ENCODE measurements at regions not wholly inside any gene's neighbourhood (a gene's known extent, or its start where the extent isn't known, plus 50 kb on each side); places are given as distances from the start of the nearest gene placed in this dataset.

DNA sequence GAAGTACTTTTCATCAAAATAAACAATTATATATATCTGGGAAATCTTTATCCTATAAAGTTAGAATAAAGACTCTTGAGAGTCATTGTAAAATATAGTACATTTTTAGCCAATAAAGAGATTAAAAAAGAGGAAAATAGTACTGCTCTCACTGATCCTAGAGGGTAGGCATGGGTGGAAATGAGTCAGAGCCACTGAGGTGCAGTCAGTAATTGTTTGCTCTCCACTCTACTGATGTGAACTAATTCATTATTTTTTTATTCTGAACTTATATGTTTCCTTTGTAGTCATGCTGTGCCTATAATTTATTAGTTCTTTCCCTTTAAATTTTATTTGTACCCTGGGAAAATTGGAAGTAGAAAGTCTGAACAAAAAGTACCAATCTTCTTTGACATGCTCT, 1359.4 kb upstream of the GJE1 start:
- DNase-seq = no peak
- H3K9me2 ChIP-seq (ENCODE audit: insufficient read depth) = no peaks in the 10 kb centered on the region
- H3K36me3 ChIP-seq (ENCODE audit: low read depth) = no peaks in the 10 kb centered on the region
- H3K4me1 ChIP-seq (replicated peaks; ENCODE audit: insufficient read depth) = peaks cover 7% of the 10 kb centered on the region; the same call in 1 of the 2 replicates
- no peaks in the 10 kb centered on the region for H3K79me2 ChIP-seq (ENCODE audit: low read depth)
- H3F3A ChIP-seq (ENCODE audit: insufficient read depth, low read depth) = no peaks in the 10 kb centered on the region
- H3K4me3 ChIP-seq = no peak overlapping the region
- BruUV-seq (replicated peaks) = no TSS peak
- H3K27me3 ChIP-seq (ENCODE audit: insufficient read depth, low read depth) = no peaks in the 10 kb centered on the region
- H2AFZ ChIP-seq = no peak overlapping the region
- no peak overlapping the region for H3K4me2 ChIP-seq
- no peaks in the 10 kb centered on the region for H4K20me1 ChIP-seq (ENCODE audit: insufficient read depth)
- intact Hi-C loops (cut with micrococcal nuclease; ENCODE audit: unreplicated experiment) = no loop called here
- H3K27ac ChIP-seq = no peak overlapping the region
- POLR2A ChIA-PET (ENCODE audit: unreplicated experiment) = no interaction called here
- no peak for TF ChIP-seq EZH2 (IDR thresholded peaks at IDR 0.05; ENCODE audit: low read depth)
- TF ChIP-seq, protein P1, sequence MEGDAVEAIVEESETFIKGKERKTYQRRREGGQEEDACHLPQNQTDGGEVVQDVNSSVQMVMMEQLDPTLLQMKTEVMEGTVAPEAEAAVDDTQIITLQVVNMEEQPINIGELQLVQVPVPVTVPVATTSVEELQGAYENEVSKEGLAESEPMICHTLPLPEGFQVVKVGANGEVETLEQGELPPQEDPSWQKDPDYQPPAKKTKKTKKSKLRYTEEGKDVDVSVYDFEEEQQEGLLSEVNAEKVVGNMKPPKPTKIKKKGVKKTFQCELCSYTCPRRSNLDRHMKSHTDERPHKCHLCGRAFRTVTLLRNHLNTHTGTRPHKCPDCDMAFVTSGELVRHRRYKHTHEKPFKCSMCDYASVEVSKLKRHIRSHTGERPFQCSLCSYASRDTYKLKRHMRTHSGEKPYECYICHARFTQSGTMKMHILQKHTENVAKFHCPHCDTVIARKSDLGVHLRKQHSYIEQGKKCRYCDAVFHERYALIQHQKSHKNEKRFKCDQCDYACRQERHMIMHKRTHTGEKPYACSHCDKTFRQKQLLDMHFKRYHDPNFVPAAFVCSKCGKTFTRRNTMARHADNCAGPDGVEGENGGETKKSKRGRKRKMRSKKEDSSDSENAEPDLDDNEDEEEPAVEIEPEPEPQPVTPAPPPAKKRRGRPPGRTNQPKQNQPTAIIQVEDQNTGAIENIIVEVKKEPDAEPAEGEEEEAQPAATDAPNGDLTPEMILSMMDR (conservative IDR thresholded peaks at IDR 0.05) = no peak
- CTCF ChIA-PET = no interaction called here
- H3K9me3 ChIP-seq (ENCODE audit: insufficient read depth, low read depth) = no peaks in the 10 kb centered on the region

DNA sequence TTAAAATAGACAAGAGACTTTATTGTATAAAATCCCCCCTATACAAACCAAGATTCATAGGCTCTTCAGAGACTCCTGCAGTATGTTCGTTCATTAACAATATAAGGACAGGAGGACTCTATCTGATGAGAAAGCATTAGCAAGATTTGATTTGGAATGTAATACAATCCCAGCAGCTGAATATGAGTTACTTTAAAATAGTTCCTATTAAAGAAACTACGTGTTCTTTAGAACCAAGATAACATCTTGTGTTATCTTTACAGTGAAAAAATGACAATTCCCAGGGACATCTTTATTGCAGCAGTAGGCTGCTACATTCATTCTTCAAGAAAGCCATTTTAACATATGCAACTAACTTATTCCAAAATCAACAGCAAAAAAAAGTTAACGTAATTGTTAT, 1360.1 kb upstream of the GJE1 start:
- Histone ChIP-seq H3K36me3 (ENCODE audit: low read depth) (no peaks in the 10 kb centered on the region), H3K4me3 (no peak overlapping the region), H3F3A (ENCODE audit: insufficient read depth, low read depth) (no peaks in the 10 kb centered on the region), H3K9me3 (ENCODE audit: insufficient read depth, low read depth) (no peaks in the 10 kb centered on the region), H3K4me1 (replicated peaks; ENCODE audit: insufficient read depth) (peaks cover 7% of the 10 kb centered on the region; the same call in 1 of the 2 replicates), H4K20me1 (ENCODE audit: insufficient read depth) (no peaks in the 10 kb centered on the region), H2AFZ (no peak overlapping the region), H3K79me2 (ENCODE audit: low read depth) (no peaks in the 10 kb centered on the region), H3K4me2 (no peak overlapping the region), H3K9me2 (ENCODE audit: insufficient read depth) (no peaks in the 10 kb centered on the region), H3K27ac (no peak overlapping the region), H3K27me3 (ENCODE audit: insufficient read depth, low read depth) (no peaks in the 10 kb centered on the region)
- CTCF ChIA-PET = no interaction called here
- POLR2A ChIA-PET (ENCODE audit: unreplicated experiment) = no interaction called here
- TF ChIP-seq EZH2 (IDR thresholded peaks at IDR 0.05; ENCODE audit: low read depth) = no peak
- TF ChIP-seq, protein P1 (conservative IDR thresholded peaks at IDR 0.05) = no peak
- no TSS peak for BruUV-seq (replicated peaks)
- intact Hi-C loops (cut with micrococcal nuclease; ENCODE audit: unreplicated experiment) = no loop called here
- DNase-seq = no peak

DNA sequence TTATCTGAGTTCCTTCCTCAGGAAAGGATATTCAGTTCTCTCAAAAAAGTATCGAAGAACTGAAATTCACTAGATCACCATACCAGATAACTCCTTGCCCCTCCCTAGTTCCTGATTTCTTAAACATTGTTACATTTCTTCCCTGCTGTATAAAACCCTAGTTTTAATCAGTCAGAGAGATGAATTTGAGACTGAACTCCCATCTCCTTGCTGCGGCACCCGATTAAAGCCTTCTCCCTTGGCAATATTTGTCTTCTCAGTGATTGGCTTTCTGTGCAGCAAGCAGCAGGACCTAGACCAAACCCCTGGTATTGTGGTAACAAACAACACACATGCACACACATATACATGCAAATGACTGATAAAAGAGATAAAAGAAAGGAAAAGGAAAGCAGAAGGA, 1364.6 kb upstream of the GJE1 start:
- Histone ChIP-seq H3K27ac (no peak overlapping the region), H3K9me2 (ENCODE audit: insufficient read depth) (no peaks in the 10 kb centered on the region), H3K4me1 (replicated peaks; ENCODE audit: insufficient read depth) (no peaks in the 10 kb centered on the region), H3K36me3 (ENCODE audit: low read depth) (no peaks in the 10 kb centered on the region), H3K9me3 (ENCODE audit: insufficient read depth, low read depth) (no peaks in the 10 kb centered on the region), H3K79me2 (ENCODE audit: low read depth) (no peaks in the 10 kb centered on the region), H4K20me1 (ENCODE audit: insufficient read depth) (no peaks in the 10 kb centered on the region), H3K4me3 (no peak overlapping the region), H2AFZ (no peak overlapping the region), H3K27me3 (ENCODE audit: insufficient read depth, low read depth) (no peaks in the 10 kb centered on the region), H3K4me2 (no peak overlapping the region), H3F3A (ENCODE audit: insufficient read depth, low read depth) (no peaks in the 10 kb centered on the region)
- DNase-seq = no peak
- BruUV-seq (replicated peaks) = no TSS peak
- intact Hi-C loops (cut with micrococcal nuclease; ENCODE audit: unreplicated experiment) = no loop called here
- no peak for TF ChIP-seq EZH2 (IDR thresholded peaks at IDR 0.05; ENCODE audit: low read depth)
- ChIA-PET CTCF (no interaction called here), POLR2A (ENCODE audit: unreplicated experiment) (no interaction called here)

DNA sequence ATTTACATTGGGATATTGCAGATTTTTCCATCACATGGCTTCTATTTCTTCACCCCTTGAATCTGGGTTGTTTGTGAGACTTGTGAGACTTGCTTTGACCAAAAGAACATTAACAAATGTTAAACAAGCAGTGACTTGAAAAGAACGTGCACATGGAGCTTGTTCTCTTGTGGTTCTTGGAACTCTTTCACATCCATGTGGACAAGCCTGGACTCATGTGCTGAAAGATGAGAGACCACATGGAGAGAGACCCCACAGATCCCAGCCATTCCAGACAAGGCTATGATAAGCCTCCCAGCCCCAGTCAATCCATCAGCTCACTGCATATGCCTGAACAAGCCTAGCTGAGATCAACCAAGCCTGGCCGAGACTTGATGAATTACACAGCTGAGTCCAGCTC, 1365.7 kb upstream of the GJE1 start:
- Histone ChIP-seq H3K27me3 (ENCODE audit: insufficient read depth, low read depth) (no peaks in the 10 kb centered on the region), H3K4me3 (no peak overlapping the region), H2AFZ (no peak overlapping the region), H3F3A (ENCODE audit: insufficient read depth, low read depth) (no peaks in the 10 kb centered on the region), H3K4me2 (no peak overlapping the region), H4K20me1 (ENCODE audit: insufficient read depth) (no peaks in the 10 kb centered on the region), H3K9me2 (ENCODE audit: insufficient read depth) (no peaks in the 10 kb centered on the region), H3K9me3 (ENCODE audit: insufficient read depth, low read depth) (no peaks in the 10 kb centered on the region), H3K4me1 (replicated peaks; ENCODE audit: insufficient read depth) (no peaks in the 10 kb centered on the region), H3K36me3 (ENCODE audit: low read depth) (no peaks in the 10 kb centered on the region), H3K27ac (no peak overlapping the region), H3K79me2 (ENCODE audit: low read depth) (no peaks in the 10 kb centered on the region)
- ChIA-PET CTCF (no interaction called here), POLR2A (ENCODE audit: unreplicated experiment) (no interaction called here)
- BruUV-seq (replicated peaks) = no TSS peak
- no peak for DNase-seq
- TF ChIP-seq EZH2 (IDR thresholded peaks at IDR 0.05; ENCODE audit: low read depth) = no peak
- TF ChIP-seq, protein P1 (conservative IDR thresholded peaks at IDR 0.05) = no peak
- intact Hi-C loops (cut with micrococcal nuclease; ENCODE audit: unreplicated experiment) = no loop called here

All from PC-9 (cell line).